ENCODE measurements at regions not wholly inside any gene's neighbourhood (a gene's known extent, or its start where the extent isn't known, plus 50 kb on each side); places are given as distances from the start of the nearest gene placed in this dataset.

GRCh38 chr6:149201068-149201655, 116.3 kb upstream of the TAB2 start:
- TF ChIP-seq EZH2 (IDR thresholded peaks at IDR 0.05) (no peak), CTCF (IDR thresholded peaks at IDR 0.05) (no peak)
